Activated T-cell treated with anti-CD3 and anti-CD28 coated beads, Interleukin-2, amount 50 U/mL, for 4 hours (primary cell): ENCODE measurements at regions not wholly inside any gene's neighbourhood (a gene's known extent, or its start where the extent isn't known, plus 50 kb on each side); places are given as distances from the start of the nearest gene placed in this dataset.

Experiments used
- ATAC-seq, 2 donors: fragments of 200-7000 bp; cut with Tn5 transposase; one replicate each; pipeline ENCODE4 v1.10.0; 2021
- DNase-seq: peaks from one replicate; pipeline ENCODE4 v3.0.0-alpha.2; 2020
- H3K27me3 Mint-ChIP-seq: one replicate; pipeline ENCODE4 v1.8.0; 2021; ENCODE audit warnings: low read depth, mixed read lengths
- H3K36me3 Mint-ChIP-seq: one replicate; pipeline ENCODE4 v1.8.0; 2022; ENCODE audit warnings: mixed read lengths; ENCODE audit not compliant: insufficient read depth
- H3K4me1 Mint-ChIP-seq: one replicate; pipeline ENCODE4 v1.8.0; 2021; ENCODE audit warnings: low read depth, mixed read lengths
- H3K4me3 Mint-ChIP-seq: one replicate; pipeline ENCODE4 v1.8.0; 2021; ENCODE audit warnings: mild to moderate bottlenecking, moderate library complexity, mixed read lengths
- H3K9me3 Mint-ChIP-seq: one replicate; pipeline ENCODE4 v1.8.0; 2021; ENCODE audit warnings: mixed read lengths

DNA sequence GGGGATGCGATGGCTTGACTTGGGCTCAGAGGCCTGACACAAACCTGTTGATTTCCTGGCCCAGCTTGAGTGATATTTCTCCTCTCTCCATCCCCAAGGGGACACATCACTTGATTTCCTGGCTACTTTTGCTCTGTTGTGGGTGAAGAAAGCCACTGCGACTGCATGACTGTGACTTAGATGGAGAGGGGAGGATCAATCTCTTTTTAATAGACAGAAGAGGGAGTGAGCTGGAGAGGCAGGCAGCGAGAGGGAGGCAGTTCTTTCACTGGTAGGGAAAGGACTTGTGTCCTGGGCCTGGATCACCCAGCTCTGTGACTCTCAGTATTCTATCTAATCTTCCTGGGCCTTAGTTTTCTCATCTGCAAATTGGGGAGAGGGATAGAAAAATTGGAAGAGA is 189.8 kb upstream of the RGMA start:
- ATAC-seq = no peak
- Mint-ChIP-seq H3K27me3 (peaks cover 14% of the 10 kb centered on the region), H3K9me3 (no peaks in the 10 kb centered on the region)

DNA sequence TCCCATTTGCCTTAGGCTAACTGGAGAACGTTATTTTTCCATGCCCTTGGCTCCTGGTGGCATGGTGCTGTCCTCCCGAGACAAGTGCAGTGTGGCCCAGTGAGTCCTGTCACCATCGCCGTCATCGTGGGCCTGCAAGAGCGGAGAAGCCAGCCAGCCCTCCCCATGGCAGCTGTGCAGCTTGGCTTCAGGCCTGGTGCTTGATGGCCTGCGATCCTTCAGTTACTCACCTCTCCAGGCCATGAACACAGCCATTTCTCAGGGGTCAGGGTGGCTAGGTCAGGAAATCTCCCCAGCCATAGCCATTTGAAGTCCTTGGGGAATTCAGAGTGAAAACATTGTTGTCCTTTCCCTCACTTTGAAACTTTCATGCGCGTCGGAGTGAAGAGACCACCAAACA is 189.0 kb upstream of the RGMA start:
- ATAC-seq (no peak), DNase-seq (no peak)
- no peak overlapping the region for H3K4me3 Mint-ChIP-seq
- H3K9me3 Mint-ChIP-seq = no peaks in the 10 kb centered on the region
- peaks cover 14% of the 10 kb centered on the region for H3K27me3 Mint-ChIP-seq
- H3K4me1 Mint-ChIP-seq = no peaks in the 10 kb centered on the region
- H3K36me3 Mint-ChIP-seq = no peaks in the 10 kb centered on the region

More for the DNA sequence above, 189.8 kb upstream of the RGMA start:
- DNase-seq = no peak
- no peaks in the 10 kb centered on the region for H3K4me1 Mint-ChIP-seq
- H3K4me3 Mint-ChIP-seq = no peak overlapping the region
- no peaks in the 10 kb centered on the region for H3K36me3 Mint-ChIP-seq

DNA sequence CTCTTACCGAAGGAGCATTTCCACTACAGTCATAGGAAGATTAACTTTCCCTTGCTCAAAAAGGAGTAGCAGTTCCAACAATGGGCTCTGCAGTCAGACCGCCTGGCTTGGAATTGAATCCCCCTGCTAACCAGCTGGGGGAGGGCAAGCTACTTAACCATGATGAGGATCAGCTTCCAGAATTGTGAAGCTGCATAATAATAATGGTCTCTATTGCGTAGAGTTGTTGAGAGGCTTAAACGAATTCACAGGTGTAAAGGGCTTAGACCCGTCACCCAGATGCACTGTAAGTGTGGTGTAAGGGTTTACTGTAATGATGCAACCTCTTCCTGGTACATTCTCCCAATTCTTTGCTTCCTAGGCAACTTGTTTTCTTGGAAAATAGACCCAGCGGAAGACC is 185.2 kb upstream of the RGMA start:
- no peaks in the 10 kb centered on the region for H3K36me3 Mint-ChIP-seq
- no peak for DNase-seq
- peaks cover 5% of the 10 kb centered on the region for H3K27me3 Mint-ChIP-seq
- H3K4me1 Mint-ChIP-seq = no peaks in the 10 kb centered on the region
- H3K4me3 Mint-ChIP-seq = no peak overlapping the region
- no peak for ATAC-seq
- H3K9me3 Mint-ChIP-seq = no peaks in the 10 kb centered on the region

DNA sequence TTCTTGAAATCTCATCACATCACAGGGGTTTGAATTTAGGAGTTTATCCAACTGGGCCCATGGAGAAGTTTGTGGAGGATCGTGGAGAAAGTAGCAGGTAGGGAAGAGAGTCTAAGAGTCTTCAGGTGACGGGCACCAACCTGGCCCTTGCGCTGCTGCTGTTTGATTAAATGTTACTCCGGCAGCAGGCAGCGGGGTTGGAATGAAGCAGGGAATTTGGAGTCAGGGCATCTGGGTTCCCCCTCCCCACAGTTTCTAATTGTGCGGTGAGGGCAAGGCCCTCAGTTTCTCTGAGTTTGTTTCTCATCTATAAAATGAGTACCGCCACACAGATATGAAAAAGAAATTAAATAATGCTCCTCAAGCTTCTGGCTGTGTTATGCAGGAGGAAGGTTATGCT is 182.9 kb upstream of the RGMA start:
- Mint-ChIP-seq H3K27me3 (peaks cover 2% of the 10 kb centered on the region), H3K4me1 (no peaks in the 10 kb centered on the region), H3K4me3 (no peak overlapping the region), H3K9me3 (no peaks in the 10 kb centered on the region), H3K36me3 (no peaks in the 10 kb centered on the region)
- DNase-seq (no peak), ATAC-seq (no peak)

DNA sequence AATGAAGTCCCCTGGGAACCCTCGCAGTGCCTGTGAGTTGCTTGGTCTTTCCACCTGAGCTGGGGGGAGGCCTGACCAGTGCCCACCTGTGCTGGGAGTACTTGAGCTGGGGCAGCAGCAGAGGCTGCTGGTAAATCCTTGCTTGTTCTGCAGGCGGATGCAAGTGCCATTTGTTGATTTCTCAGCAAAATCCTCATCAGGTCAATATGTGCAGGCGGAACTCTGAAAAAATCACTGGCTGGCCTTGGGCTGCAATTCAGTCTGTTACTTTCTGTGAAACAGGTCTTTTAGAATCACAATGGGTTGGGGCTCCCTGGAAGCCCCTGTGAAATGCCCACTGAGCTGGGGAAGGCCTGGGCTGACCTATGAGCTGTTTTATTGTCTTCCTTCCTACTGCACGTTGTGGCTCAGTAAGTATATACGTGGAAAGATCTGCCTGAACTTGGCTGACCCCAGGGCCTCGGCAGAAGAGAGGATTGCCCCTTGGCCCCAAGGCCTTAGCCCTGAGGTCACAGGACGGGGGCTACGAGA is 182.0 kb upstream of the RGMA start:
- Mint-ChIP-seq H3K9me3 (no peaks in the 10 kb centered on the region), H3K27me3 (peaks cover 2% of the 10 kb centered on the region), H3K36me3 (no peaks in the 10 kb centered on the region), H3K4me1 (no peaks in the 10 kb centered on the region), H3K4me3 (no peak overlapping the region)
- ATAC-seq (no peak), DNase-seq (no peak)

DNA sequence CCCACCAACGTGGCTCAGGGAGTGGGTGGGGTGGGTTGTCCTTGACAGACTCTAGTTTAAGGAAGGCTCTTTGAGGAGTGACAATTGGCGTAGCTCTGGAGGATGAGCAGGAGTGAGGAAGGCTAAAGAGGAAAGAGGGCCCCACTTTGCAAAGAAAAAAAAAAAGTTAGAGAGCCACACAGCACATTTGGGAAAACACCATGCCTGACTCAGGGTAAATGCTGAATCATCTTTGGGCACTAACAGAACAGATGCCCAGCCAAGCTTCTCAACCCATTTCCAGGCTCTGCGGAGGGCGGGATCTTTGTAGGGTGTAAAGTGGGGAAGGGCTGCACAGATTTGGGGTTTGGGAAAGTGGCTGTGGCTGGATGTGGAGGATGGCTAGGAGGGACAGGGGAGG is 179.1 kb upstream of the RGMA start:
- Mint-ChIP-seq H3K9me3 (no peaks in the 10 kb centered on the region), H3K4me3 (no peak overlapping the region), H3K27me3 (peaks cover 2% of the 10 kb centered on the region), H3K4me1 (no peaks in the 10 kb centered on the region), H3K36me3 (no peaks in the 10 kb centered on the region)
- DNase-seq (no peak), ATAC-seq (no peak)

DNA sequence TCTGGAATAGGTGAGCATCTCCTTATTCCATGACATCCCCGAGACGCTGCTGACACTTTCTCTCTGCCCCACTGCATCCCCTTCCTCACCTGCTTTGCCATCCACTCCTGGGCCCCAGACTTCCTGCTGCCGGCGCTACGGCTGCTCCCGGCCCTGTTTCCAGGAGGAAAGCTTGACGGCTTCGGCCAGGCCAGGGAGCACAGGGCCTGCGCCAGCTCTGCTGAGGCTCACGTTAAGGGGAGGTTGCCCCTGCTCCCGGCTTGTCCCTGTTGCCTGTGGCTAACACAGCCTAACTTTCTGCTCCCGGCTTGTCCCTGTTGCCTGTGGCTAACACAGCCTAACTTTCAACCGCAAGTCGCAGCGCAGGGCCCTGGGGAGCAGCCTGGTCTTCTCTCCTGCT is 177.3 kb upstream of the RGMA start:
- H3K9me3 Mint-ChIP-seq = no peaks in the 10 kb centered on the region
- peaks cover 3% of the 10 kb centered on the region for H3K27me3 Mint-ChIP-seq
- no peaks in the 10 kb centered on the region for H3K36me3 Mint-ChIP-seq
- no peak overlapping the region for H3K4me3 Mint-ChIP-seq
- no peaks in the 10 kb centered on the region for H3K4me1 Mint-ChIP-seq
- DNase-seq = no peak
- ATAC-seq = no peak

DNA sequence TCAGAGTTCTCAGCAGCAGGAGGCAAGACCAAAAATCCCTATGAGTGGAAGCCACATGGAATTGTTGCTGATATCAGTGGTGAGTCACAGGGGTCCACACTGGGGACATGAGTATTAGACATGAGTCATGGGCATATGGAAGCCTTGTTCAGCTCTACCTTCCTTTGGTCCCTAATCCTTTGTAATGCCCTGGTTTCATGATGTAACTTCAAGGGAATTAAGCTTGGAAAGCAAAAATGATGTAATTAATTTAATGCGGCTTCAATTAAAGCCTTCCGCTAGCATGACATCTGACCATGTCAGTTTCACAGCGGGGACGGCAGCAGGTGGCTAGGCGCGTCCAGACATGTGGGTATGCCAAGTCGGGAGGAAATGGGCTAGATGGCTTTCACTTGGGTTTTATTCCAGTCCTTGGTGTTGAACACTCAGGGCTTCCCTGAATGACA is 176.1 kb upstream of the RGMA start:
- ATAC-seq (no peak), DNase-seq (no peak)
- Mint-ChIP-seq H3K4me3 (no peak overlapping the region), H3K36me3 (no peaks in the 10 kb centered on the region), H3K27me3 (peaks cover 3% of the 10 kb centered on the region), H3K9me3 (no peaks in the 10 kb centered on the region), H3K4me1 (no peaks in the 10 kb centered on the region)

DNA sequence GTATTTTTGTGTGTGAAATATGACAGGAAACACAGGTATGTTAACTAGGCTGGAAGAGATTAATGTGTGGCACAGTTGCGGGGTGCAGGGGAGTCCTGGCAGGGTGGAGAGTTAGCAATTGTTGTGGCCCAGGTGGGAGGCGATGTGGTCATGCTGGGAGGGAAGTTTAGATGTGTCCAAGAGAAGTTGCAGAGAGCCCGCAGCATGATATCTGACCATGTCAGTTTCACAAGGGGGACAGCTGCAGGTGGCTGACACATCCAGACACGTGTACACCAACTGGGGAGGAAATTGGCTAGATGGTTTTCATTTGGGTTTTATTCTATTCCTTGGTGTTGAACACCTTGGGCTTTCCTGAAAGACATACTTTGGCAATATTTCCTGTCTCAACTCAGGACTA is 172.8 kb upstream of the RGMA start:
- Mint-ChIP-seq H3K27me3 (peaks cover 9% of the 10 kb centered on the region), H3K4me3 (no peak overlapping the region), H3K4me1 (peaks cover 1% of the 10 kb centered on the region), H3K9me3 (no peaks in the 10 kb centered on the region), H3K36me3 (no peaks in the 10 kb centered on the region)
- DNase-seq (no peak), ATAC-seq (no peak)

DNA sequence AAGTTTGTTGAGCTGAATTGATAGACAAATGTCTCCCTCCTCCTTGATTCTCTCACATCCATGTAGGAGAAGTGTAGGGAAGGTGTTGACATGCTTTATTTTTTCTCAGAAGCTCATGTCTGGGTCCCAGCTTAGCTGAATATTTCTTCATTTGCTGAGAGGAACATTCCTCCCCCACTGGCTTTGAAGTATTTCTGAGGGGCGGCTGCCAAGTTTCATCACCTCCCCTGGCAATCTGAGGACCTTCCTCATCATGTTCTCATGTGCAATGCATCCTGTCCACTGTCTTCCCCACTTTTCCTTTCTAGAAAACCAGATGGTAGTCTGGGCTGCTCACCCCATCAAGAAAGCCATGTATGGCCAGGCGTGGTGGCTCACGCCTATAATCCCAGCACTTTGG is 168.9 kb upstream of the RGMA start:
- H3K4me3 Mint-ChIP-seq = no peak overlapping the region
- no peaks in the 10 kb centered on the region for H3K36me3 Mint-ChIP-seq
- H3K4me1 Mint-ChIP-seq = peaks cover 1% of the 10 kb centered on the region
- no peak for DNase-seq
- ATAC-seq = no peak
- no peaks in the 10 kb centered on the region for H3K9me3 Mint-ChIP-seq
- peaks cover 16% of the 10 kb centered on the region for H3K27me3 Mint-ChIP-seq

DNA sequence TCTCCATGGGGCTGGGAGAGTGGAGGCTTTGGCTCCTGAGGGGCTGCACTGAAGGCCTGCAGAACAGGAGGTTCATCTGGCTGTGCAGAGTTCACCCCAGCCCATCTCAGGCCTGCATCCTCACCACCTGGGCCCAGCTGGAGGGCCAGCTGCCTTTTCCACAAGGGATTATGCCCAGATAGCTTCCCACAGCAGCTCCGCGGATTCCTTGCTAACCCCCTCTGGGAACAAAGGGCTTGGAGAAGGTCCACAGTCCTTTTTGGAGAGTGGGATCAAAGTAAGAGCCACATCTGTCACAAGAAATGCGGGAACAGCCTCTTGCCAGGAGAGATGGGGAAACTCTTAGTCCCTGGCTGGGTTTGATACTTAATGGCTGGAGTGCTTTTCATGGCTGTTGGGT is 164.7 kb upstream of the RGMA start:
- H3K27me3 Mint-ChIP-seq = peaks cover 11% of the 10 kb centered on the region
- no peak for ATAC-seq
- DNase-seq = no peak
- no peaks in the 10 kb centered on the region for H3K36me3 Mint-ChIP-seq
- no peaks in the 10 kb centered on the region for H3K9me3 Mint-ChIP-seq
- no peaks in the 10 kb centered on the region for H3K4me1 Mint-ChIP-seq
- no peak overlapping the region for H3K4me3 Mint-ChIP-seq

DNA sequence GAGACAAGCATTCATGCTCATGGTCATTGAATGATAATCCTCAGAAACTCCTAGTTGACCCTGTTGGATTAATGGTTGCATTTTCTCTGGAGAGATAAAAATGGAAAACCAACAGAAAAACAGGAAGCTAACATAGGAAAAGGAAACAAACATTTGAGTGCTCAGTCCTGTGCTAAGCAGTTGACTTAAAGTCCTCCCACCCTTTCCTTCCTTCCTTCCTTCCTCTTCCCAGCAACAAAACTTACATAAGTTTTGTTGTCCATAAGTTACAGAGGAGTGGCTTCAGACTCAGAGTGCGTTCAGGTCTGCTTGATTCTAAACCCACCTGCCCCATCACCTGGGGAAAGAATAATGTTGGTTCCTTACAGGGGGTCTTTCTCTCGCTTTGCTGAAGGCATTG is 163.8 kb upstream of the RGMA start:
- ATAC-seq = no peak
- Mint-ChIP-seq H3K4me1 (no peaks in the 10 kb centered on the region), H3K36me3 (no peaks in the 10 kb centered on the region), H3K9me3 (no peaks in the 10 kb centered on the region), H3K4me3 (no peak overlapping the region), H3K27me3 (peaks cover 13% of the 10 kb centered on the region)
- no peak for DNase-seq

DNA sequence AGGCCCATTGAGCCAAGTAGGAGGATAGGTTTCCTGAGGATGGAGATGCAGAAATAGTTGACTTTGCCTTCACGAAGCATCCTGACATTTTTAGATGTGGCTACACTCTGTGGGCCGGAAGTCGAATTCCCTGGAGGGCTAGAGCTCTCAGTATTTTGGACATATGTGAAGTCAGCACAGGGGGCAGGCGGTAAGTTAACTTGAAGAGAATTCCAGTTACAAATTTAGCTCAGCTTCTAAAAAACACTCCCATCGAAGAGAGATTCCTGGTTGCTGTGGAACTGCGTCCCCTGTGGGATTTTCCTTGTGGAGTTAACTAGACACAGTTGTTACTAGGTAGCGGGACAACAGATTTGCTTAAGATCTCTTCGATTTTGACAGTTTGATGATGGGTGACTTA is 161.9 kb upstream of the RGMA start:
- Mint-ChIP-seq H3K4me3 (no peak overlapping the region), H3K27me3 (peaks cover 16% of the 10 kb centered on the region), H3K4me1 (peaks cover 4% of the 10 kb centered on the region), H3K9me3 (no peaks in the 10 kb centered on the region), H3K36me3 (no peaks in the 10 kb centered on the region)
- no peak for DNase-seq
- ATAC-seq = no peak

DNA sequence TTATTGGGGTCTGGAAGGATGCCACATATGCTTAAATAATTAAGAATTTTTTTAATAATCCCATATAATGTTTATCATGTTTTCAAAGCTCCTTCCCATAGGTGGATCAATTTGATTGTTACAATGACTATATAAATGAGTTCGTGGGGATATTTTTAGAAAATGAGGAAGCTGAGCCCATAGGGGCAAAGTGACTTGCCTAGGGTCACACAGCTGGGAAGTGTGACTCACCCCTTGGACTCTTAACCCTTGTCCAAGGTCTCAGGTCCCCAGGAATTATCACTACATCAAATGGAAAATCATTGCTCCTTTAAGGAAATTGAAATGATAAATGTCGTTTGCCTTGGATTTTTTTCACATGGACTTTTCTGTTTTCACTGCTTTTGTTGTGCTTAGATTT is 161.2 kb upstream of the RGMA start:
- Mint-ChIP-seq H3K4me3 (no peak overlapping the region), H3K27me3 (peaks cover 12% of the 10 kb centered on the region), H3K4me1 (peaks cover 4% of the 10 kb centered on the region), H3K9me3 (no peaks in the 10 kb centered on the region), H3K36me3 (no peaks in the 10 kb centered on the region)
- DNase-seq (no peak), ATAC-seq (no peak)

DNA sequence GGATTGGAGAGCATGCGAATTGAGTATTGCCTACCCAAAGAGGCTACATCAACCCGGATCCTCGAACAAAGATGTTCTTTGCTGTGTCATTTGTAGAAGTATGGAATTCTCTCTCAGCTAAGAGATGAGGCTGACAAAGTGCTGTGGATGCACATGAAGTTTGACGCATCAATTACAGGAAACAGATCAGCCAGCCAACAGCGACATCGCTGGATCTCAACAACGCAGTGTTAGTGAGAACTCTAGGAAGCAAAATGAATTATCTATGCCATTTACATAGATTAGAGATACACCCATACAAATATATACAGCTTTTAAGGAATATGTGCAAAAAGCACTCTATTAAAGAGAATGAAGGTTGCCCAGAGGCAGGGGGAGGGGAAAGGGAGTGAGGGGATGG is 160.6 kb upstream of the RGMA start:
- no peak for DNase-seq
- Mint-ChIP-seq H3K4me1 (peaks cover 4% of the 10 kb centered on the region), H3K27me3 (peaks cover 15% of the 10 kb centered on the region), H3K9me3 (no peaks in the 10 kb centered on the region), H3K36me3 (no peaks in the 10 kb centered on the region), H3K4me3 (no peak overlapping the region)
- no peak for ATAC-seq
